ENCODE measurements at regions not wholly inside any gene's neighbourhood (a gene's known extent, or its start where the extent isn't known, plus 50 kb on each side); places are given as distances from the start of the nearest gene placed in this dataset.

GRCh38 chr2:193222454-193222853 is 1027.7 kb upstream of the TMEFF2 start:
- TF ChIP-seq CTCF (conservative IDR thresholded peaks at IDR 0.05) (no peak), EZH2 (IDR thresholded peaks at IDR 0.05; ENCODE audit: low read depth) (no peak)

Data from PC-9 (cell line).